ENCODE measurements at regions not wholly inside any gene's neighbourhood (a gene's known extent, or its start where the extent isn't known, plus 50 kb on each side); places are given as distances from the start of the nearest gene placed in this dataset.

- Histone ChIP-seq H4K20me1 (ENCODE audit: insufficient read depth) (no peaks in the 10 kb centered on the region), H3K9me3 (peaks cover 7% of the 10 kb centered on the region; the same call in 1 of the 2 replicates), H3K9ac (no peak overlapping the region), H3K4me1 (ENCODE audit: control insufficient read depth in 1 of 2, insufficient read depth in 2 of 2, low read depth in 1 of 2, low read length in 1 of 2) (no peaks in the 10 kb centered on the region), H3K27ac (ENCODE audit: low read depth in 2 of 2, low read length in 1 of 2) (no peak overlapping the region), H3K4me2 (no peak overlapping the region), H3K27me3 (ENCODE audit: insufficient read depth) (no peaks in the 10 kb centered on the region), H2AFZ (ENCODE audit: low read depth) (no peak overlapping the region), H3K36me3 (replicated peaks in 1 of 2; ENCODE audit: control insufficient read depth in 1 of 2, insufficient read depth in 2 of 2, low read length in 1 of 2) (no peaks in the 10 kb centered on the region), H3K9me2 (no peaks in the 10 kb centered on the region), H3K79me2 (ENCODE audit: insufficient read depth) (no peaks in the 10 kb centered on the region), H3K4me3 (ENCODE audit: low read depth in 2 of 2, low read length in 1 of 2) (no peak overlapping the region), H3F3A (replicated peaks; ENCODE audit: insufficient read depth) (no peaks in the 10 kb centered on the region)
- no peak for TF ChIP-seq RCOR1 (IDR thresholded peaks at IDR 0.05; ENCODE audit: low read length)
- TF ChIP-seq, protein P1, sequence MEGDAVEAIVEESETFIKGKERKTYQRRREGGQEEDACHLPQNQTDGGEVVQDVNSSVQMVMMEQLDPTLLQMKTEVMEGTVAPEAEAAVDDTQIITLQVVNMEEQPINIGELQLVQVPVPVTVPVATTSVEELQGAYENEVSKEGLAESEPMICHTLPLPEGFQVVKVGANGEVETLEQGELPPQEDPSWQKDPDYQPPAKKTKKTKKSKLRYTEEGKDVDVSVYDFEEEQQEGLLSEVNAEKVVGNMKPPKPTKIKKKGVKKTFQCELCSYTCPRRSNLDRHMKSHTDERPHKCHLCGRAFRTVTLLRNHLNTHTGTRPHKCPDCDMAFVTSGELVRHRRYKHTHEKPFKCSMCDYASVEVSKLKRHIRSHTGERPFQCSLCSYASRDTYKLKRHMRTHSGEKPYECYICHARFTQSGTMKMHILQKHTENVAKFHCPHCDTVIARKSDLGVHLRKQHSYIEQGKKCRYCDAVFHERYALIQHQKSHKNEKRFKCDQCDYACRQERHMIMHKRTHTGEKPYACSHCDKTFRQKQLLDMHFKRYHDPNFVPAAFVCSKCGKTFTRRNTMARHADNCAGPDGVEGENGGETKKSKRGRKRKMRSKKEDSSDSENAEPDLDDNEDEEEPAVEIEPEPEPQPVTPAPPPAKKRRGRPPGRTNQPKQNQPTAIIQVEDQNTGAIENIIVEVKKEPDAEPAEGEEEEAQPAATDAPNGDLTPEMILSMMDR (IDR thresholded peaks at IDR 0.05) = no peak
- TF ChIP-seq ELF1 (IDR thresholded peaks at IDR 0.05) = no peak
- TF ChIP-seq FOXM1 (IDR thresholded peaks at IDR 0.05; ENCODE audit: low read depth) = no peak
- no peak for TF ChIP-seq USF2 (IDR thresholded peaks at IDR 0.05; ENCODE audit: borderline replicate concordance, low read depth, low read length)
- TF ChIP-seq, protein P2, sequence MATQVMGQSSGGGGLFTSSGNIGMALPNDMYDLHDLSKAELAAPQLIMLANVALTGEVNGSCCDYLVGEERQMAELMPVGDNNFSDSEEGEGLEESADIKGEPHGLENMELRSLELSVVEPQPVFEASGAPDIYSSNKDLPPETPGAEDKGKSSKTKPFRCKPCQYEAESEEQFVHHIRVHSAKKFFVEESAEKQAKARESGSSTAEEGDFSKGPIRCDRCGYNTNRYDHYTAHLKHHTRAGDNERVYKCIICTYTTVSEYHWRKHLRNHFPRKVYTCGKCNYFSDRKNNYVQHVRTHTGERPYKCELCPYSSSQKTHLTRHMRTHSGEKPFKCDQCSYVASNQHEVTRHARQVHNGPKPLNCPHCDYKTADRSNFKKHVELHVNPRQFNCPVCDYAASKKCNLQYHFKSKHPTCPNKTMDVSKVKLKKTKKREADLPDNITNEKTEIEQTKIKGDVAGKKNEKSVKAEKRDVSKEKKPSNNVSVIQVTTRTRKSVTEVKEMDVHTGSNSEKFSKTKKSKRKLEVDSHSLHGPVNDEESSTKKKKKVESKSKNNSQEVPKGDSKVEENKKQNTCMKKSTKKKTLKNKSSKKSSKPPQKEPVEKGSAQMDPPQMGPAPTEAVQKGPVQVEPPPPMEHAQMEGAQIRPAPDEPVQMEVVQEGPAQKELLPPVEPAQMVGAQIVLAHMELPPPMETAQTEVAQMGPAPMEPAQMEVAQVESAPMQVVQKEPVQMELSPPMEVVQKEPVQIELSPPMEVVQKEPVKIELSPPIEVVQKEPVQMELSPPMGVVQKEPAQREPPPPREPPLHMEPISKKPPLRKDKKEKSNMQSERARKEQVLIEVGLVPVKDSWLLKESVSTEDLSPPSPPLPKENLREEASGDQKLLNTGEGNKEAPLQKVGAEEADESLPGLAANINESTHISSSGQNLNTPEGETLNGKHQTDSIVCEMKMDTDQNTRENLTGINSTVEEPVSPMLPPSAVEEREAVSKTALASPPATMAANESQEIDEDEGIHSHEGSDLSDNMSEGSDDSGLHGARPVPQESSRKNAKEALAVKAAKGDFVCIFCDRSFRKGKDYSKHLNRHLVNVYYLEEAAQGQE (IDR thresholded peaks at IDR 0.05; ENCODE audit: low read depth, low read length) = no peak
- TF ChIP-seq MXI1 (IDR thresholded peaks at IDR 0.05; ENCODE audit: low read depth, low read length) = no peak
- TF ChIP-seq EZH2phosphoT487 (IDR thresholded peaks at IDR 0.05; ENCODE audit: borderline replicate concordance, low read depth) = no peak
- TF ChIP-seq MEF2A (IDR thresholded peaks at IDR 0.05; ENCODE audit: borderline replicate concordance, low read depth) = no peak
- TF ChIP-seq JUND (IDR thresholded peaks at IDR 0.05) = no peak
- CTCF ChIA-PET = no interaction called here
- POLR2A ChIA-PET = no interaction called here
- no peak for DNase-seq
- 56% methylated on average over 2 of the region's 3 CpGs for whole genome bisulfite sequencing (ENCODE audit: low lambda C conversion rate)
These were observed 714.9 kb downstream of the LUZP2 start for GRCh38 chr11:25211635-25212254.

Measured in SK-N-SH (cell line).